H1 (cell line): ENCODE measurements at regions not wholly inside any gene's neighbourhood (a gene's known extent, or its start where the extent isn't known, plus 50 kb on each side); places are given as distances from the start of the nearest gene placed in this dataset.

ENCODE experiments used
- CTCF ChIP-seq, 3 experiments: IDR thresholded peaks; 1 replicate in 2 of 3; 2 replicates in 1 of 3; pipeline versions ENCODE4 v1.5.1 to v1.6.1; 2011; ENCODE audit warnings: low read length in 3 of 3, mild to moderate bottlenecking in 3 of 3, inconsistent platforms in 2 of 3, low read depth in 1 of 3, moderate library complexity in 1 of 3; ENCODE audit not compliant: insufficient read depth in 1 of 3; ENCODE audit errors: control extremely low read depth in 1 of 3
- NANOG ChIP-seq: IDR thresholded peaks from 2 replicates; pipeline ENCODE4 v1.6.1; 2011; ENCODE audit warnings: low read length, low read depth, mild to moderate bottlenecking, inconsistent platforms; ENCODE audit not compliant: insufficient read depth, poor library complexity, severe bottlenecking

GRCh38 chr4:72969976-72970375, 99.5 kb downstream of the COX18 start (continued):
- TF ChIP-seq CTCF (IDR thresholded peaks at IDR 0.05; ENCODE audit: control extremely low read depth in 1 of 3, insufficient read depth in 1 of 3, low read depth in 1 of 3, low read length in 3 of 3), result no peak
- TF ChIP-seq NANOG, result no peak
